ENCODE measurements at regions not wholly inside any gene's neighbourhood (a gene's known extent, or its start where the extent isn't known, plus 50 kb on each side); places are given as distances from the start of the nearest gene placed in this dataset.

DNA sequence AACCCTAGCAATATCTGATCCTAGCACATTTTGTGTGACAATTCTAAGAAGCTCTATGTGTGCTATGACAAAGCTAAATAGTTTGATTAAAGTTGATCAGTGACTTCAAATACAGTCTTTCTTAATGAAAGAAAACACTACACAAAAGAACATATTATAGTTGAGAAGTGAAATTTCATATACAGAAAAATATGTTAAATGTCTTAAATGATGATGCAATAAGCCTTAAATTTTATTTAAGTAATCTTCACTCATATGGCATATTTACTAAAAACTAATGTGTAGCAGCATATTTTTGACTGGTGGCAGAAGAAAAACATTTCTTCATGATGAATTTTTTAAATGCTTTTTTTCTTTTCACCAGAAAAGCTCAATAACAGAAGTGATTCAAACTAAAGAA, 485.5 kb downstream of the TUSC7 start:
- TF ChIP-seq CTCF (IDR thresholded peaks at IDR 0.05 in 8 of 11, conservative IDR thresholded peaks at IDR 0.05 in 3 of 11): no peak
- TF ChIP-seq POLR2A (IDR thresholded peaks at IDR 0.05): no peak

All from spleen (tissue), 7 donors.